Stimulated activated CD8-positive, alpha-beta memory T cell treated with anti-CD3 and anti-CD28 coated beads, Interleukin-4, amount 100 ng/mL, for 4 hours (primary cell): ENCODE measurements at regions not wholly inside any gene's neighbourhood (a gene's known extent, or its start where the extent isn't known, plus 50 kb on each side); places are given as distances from the start of the nearest gene placed in this dataset.

ENCODE experiments used
- DNase-seq, 2 donors: peaks; one replicate each; pipeline ENCODE4 v3.0.0-alpha.2; 2020; ENCODE audit warnings: low read depth in 2 of 2, low spot score in 1 of 2

- no peak for DNase-seq
Measured at GRCh38 chr11:45523760-45524159, 141.7 kb downstream of the CHST1 start.

GRCh38 chr11:45518833-45519535 is 146.4 kb downstream of the CHST1 start:
- DNase-seq = no peak

GRCh38 chr11:45518141-45518832 is 147.1 kb downstream of the CHST1 start:
- DNase-seq = no peak

- no peak for DNase-seq
Measured at GRCh38 chr11:45517171-45517770, 148.2 kb downstream of the CHST1 start.

GRCh38 chr11:45513821-45514340 is 151.5 kb downstream of the CHST1 start:
- no peak for DNase-seq

GRCh38 chr11:45512471-45513148 is 152.8 kb downstream of the CHST1 start:
- DNase-seq = no peak

- DNase-seq = no peak
Measured at GRCh38 chr11:45511566-45511965, 153.9 kb downstream of the CHST1 start.

GRCh38 chr11:45507916-45508315 is 157.5 kb downstream of the CHST1 start:
- DNase-seq = no peak

GRCh38 chr11:45503311-45503710 is 162.1 kb downstream of the CHST1 start:
- DNase-seq = no peak

- DNase-seq = no peak
Measured at GRCh38 chr11:45502226-45502545, 163.2 kb downstream of the CHST1 start.

GRCh38 chr11:45501392-45502225 is 163.8 kb downstream of the CHST1 start:
- DNase-seq = no peak

GRCh38 chr11:45500451-45500850 is 165.0 kb downstream of the CHST1 start:
- no peak for DNase-seq

- no peak for DNase-seq
Measured at GRCh38 chr11:45494738-45495137, 170.7 kb downstream of the CHST1 start.

- DNase-seq = no peak
Measured at GRCh38 chr11:45489281-45489905, 176.0 kb downstream of the CHST1 start.

- DNase-seq = no peak
Measured at GRCh38 chr11:45486461-45486860, 179.0 kb downstream of the CHST1 start.

- no peak for DNase-seq
Measured at GRCh38 chr11:45485070-45485707, 180.2 kb downstream of the CHST1 start.

GRCh38 chr11:45484326-45484883 is 181.0 kb downstream of the CHST1 start:
- DNase-seq = no peak

GRCh38 chr11:45483416-45483815 is 182.0 kb downstream of the CHST1 start:
- no peak for DNase-seq

GRCh38 chr11:45482331-45482730 is 183.1 kb downstream of the CHST1 start:
- no peak for DNase-seq

- DNase-seq = no peak
Measured at GRCh38 chr11:45481026-45481425, 184.4 kb downstream of the CHST1 start.
